ENCODE measurements at regions not wholly inside any gene's neighbourhood (a gene's known extent, or its start where the extent isn't known, plus 50 kb on each side); places are given as distances from the start of the nearest gene placed in this dataset.

GRCh38 chr14:71754422-71755095 lies 177.7 kb upstream of the RGS6 start:
- TF ChIP-seq, protein P1, sequence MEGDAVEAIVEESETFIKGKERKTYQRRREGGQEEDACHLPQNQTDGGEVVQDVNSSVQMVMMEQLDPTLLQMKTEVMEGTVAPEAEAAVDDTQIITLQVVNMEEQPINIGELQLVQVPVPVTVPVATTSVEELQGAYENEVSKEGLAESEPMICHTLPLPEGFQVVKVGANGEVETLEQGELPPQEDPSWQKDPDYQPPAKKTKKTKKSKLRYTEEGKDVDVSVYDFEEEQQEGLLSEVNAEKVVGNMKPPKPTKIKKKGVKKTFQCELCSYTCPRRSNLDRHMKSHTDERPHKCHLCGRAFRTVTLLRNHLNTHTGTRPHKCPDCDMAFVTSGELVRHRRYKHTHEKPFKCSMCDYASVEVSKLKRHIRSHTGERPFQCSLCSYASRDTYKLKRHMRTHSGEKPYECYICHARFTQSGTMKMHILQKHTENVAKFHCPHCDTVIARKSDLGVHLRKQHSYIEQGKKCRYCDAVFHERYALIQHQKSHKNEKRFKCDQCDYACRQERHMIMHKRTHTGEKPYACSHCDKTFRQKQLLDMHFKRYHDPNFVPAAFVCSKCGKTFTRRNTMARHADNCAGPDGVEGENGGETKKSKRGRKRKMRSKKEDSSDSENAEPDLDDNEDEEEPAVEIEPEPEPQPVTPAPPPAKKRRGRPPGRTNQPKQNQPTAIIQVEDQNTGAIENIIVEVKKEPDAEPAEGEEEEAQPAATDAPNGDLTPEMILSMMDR (IDR thresholded peaks at IDR 0.05): no peak
- no peak for TF ChIP-seq POLR2A (IDR thresholded peaks at IDR 0.05)

Measured in right lobe of liver (tissue), 4 donors.